Mesenchymal stem cell (in vitro differentiated cells and primary cell): ENCODE measurements at regions not wholly inside any gene's neighbourhood (a gene's known extent, or its start where the extent isn't known, plus 50 kb on each side); places are given as distances from the start of the nearest gene placed in this dataset.

ENCODE experiments used
- DNase-seq: peaks from one replicate; pipeline ENCODE4 v3.0.0-alpha.2; 2013
- H2AFZ ChIP-seq: one replicate; pipeline ENCODE4 v1.6.1; 2013; ENCODE audit warnings: low read depth, mild to moderate bottlenecking, control low read depth, inconsistent platforms, low read length, moderate library complexity
- H2AK5ac ChIP-seq: 2 replicates; pipeline ENCODE4 v1.6.1; 2013; ENCODE audit warnings: low read length, moderate library complexity, mild to moderate bottlenecking, inconsistent platforms; ENCODE audit not compliant: severe bottlenecking
- H2BK120ac ChIP-seq: one replicate; pipeline ENCODE4 v1.6.1; 2013; ENCODE audit warnings: low read depth, mild to moderate bottlenecking, inconsistent platforms, low read length, moderate library complexity
- H2BK12ac ChIP-seq, 2 experiments: one replicate each; pipeline ENCODE4 v1.6.1; 2013; ENCODE audit warnings: inconsistent platforms in 2 of 2, low read length in 2 of 2, mild to moderate bottlenecking in 2 of 2, moderate library complexity in 2 of 2, control low read depth in 1 of 2
- H2BK15ac ChIP-seq: one replicate; pipeline ENCODE4 v1.6.1; 2013; ENCODE audit warnings: mild to moderate bottlenecking, low read depth, inconsistent platforms; ENCODE audit not compliant: poor library complexity, severe bottlenecking
- H2BK5ac ChIP-seq: 2 replicates; pipeline ENCODE4 v1.6.1; 2013; ENCODE audit warnings: low read depth, mild to moderate bottlenecking, low read length, control low read depth, inconsistent platforms; ENCODE audit not compliant: poor library complexity, severe bottlenecking
- H3K14ac ChIP-seq, 2 experiments: one replicate each; pipeline ENCODE4 v1.6.1; 2013; ENCODE audit warnings: inconsistent platforms in 2 of 2, low read length in 2 of 2, control low read depth in 1 of 2, mild to moderate bottlenecking in 1 of 2, moderate library complexity in 1 of 2
- H3K18ac ChIP-seq, 2 experiments: one replicate each; pipeline ENCODE4 v1.6.1; 2013; ENCODE audit warnings: inconsistent platforms in 2 of 2, low read length in 2 of 2, control low read depth in 1 of 2, low read depth in 1 of 2, mild to moderate bottlenecking in 1 of 2
- H3K23ac ChIP-seq, 2 experiments: one replicate each; pipeline ENCODE4 v1.6.1; 2013; ENCODE audit warnings: inconsistent platforms in 2 of 2, low read length in 2 of 2, mild to moderate bottlenecking in 2 of 2, moderate library complexity in 2 of 2, control low read depth in 1 of 2
- H3K27ac ChIP-seq: 2 replicates; pipeline ENCODE4 v1.5.1; 2013; ENCODE audit warnings: mild to moderate bottlenecking, moderate library complexity, low read length, control low read depth, inconsistent platforms; ENCODE audit not compliant: poor library complexity, severe bottlenecking
- H3K27me3 ChIP-seq, 2 experiments: 2 replicates each; pipeline versions ENCODE4 v1.6.1 to v1.7.0; 2013; ENCODE audit warnings: low read length in 2 of 2, mild to moderate bottlenecking in 2 of 2, moderate library complexity in 2 of 2, control low read depth in 1 of 2, inconsistent platforms in 1 of 2; ENCODE audit not compliant: control insufficient read depth in 1 of 2, insufficient read depth in 1 of 2
- H3K36me3 ChIP-seq, 2 experiments: 2 replicates each; pipeline versions ENCODE4 v1.6.1 to v1.7.0; 2013; ENCODE audit warnings: low read length in 2 of 2, control low read depth in 1 of 2, inconsistent platforms in 1 of 2, low read depth in 1 of 2, mild to moderate bottlenecking in 1 of 2; ENCODE audit not compliant: insufficient read depth in 2 of 2, control insufficient read depth in 1 of 2
- H3K4ac ChIP-seq, 2 experiments: one replicate each; pipeline ENCODE4 v1.6.1; 2013; ENCODE audit warnings: inconsistent platforms in 2 of 2, low read length in 2 of 2, mild to moderate bottlenecking in 2 of 2, moderate library complexity in 2 of 2, control low read depth in 1 of 2, low read depth in 1 of 2
- H3K4me1 ChIP-seq: 2 replicates; pipeline ENCODE4 v1.6.1; 2013; ENCODE audit warnings: low read depth, low read length, control low read depth; ENCODE audit not compliant: control insufficient read depth, insufficient read depth
- H3K4me2 ChIP-seq: 2 replicates; pipeline ENCODE4 v1.6.1; 2013; ENCODE audit warnings: low read length, mild to moderate bottlenecking, inconsistent platforms; ENCODE audit not compliant: poor library complexity, severe bottlenecking
- H3K4me3 ChIP-seq, 2 experiments: 2 replicates each; pipeline versions ENCODE4 v1.5.1 to v1.7.0; 2013; ENCODE audit warnings: low read length in 2 of 2, mild to moderate bottlenecking in 2 of 2, control low read depth in 1 of 2, low read depth in 1 of 2; ENCODE audit not compliant: insufficient read depth in 1 of 2
- H3K79me1 ChIP-seq: replicated peaks from 2 replicates; pipeline ENCODE4 v1.6.1; 2013; ENCODE audit warnings: mild to moderate bottlenecking, control low read depth, low read length, inconsistent platforms; ENCODE audit not compliant: poor library complexity, severe bottlenecking
- H3K9ac ChIP-seq: 2 replicates; pipeline ENCODE4 v1.7.0; 2013; ENCODE audit warnings: mild to moderate bottlenecking, low read length, moderate library complexity
- H3K9me3 ChIP-seq: 2 replicates; pipeline ENCODE4 v1.7.0; 2013; ENCODE audit warnings: mild to moderate bottlenecking, low read length; ENCODE audit not compliant: control insufficient read depth
- H4K8ac ChIP-seq: one replicate; pipeline ENCODE4 v1.6.1; 2013; ENCODE audit warnings: inconsistent platforms, mild to moderate bottlenecking, low read length, moderate library complexity
- H4K91ac ChIP-seq: one replicate; pipeline ENCODE4 v1.6.1; 2013; ENCODE audit warnings: mild to moderate bottlenecking, low read length, inconsistent platforms
- WGBS: methylation state at CpG from one replicate; pipeline ENCODE4 v1.1.7; 2013; ENCODE audit warnings: mixed read lengths; 5-methylcytosine and 5-hydroxymethylcytosine counted together

- H3K18ac ChIP-seq, result no peak overlapping the region
- no peak overlapping the region for H2BK5ac ChIP-seq
- 90% methylated on average over 8 of the region's 8 CpGs for WGBS
- H3K79me1 ChIP-seq, result no peaks in the 10 kb centered on the region
- H3K27ac ChIP-seq, result no peak overlapping the region
- H3K36me3 ChIP-seq, result no peaks in the 10 kb centered on the region
- H3K4me2 ChIP-seq, result no peak overlapping the region
- no peak overlapping the region for H3K14ac ChIP-seq
- no peak for DNase-seq
- H3K27me3 ChIP-seq, result no peaks in the 10 kb centered on the region
- no peak overlapping the region for H2AFZ ChIP-seq
- H3K9ac ChIP-seq, result no peak overlapping the region
- H3K9me3 ChIP-seq, result no peaks in the 10 kb centered on the region
- H4K8ac ChIP-seq, result no peak overlapping the region
- H3K4me3 ChIP-seq, result no peak overlapping the region
- H2BK120ac ChIP-seq, result no peak overlapping the region
- no peaks in the 10 kb centered on the region for H3K4me1 ChIP-seq
- no peak overlapping the region for H2BK12ac ChIP-seq
- H2BK15ac ChIP-seq, result no peak overlapping the region
- no peak overlapping the region for H3K4ac ChIP-seq
- no peak overlapping the region for H4K91ac ChIP-seq
- no peak overlapping the region for H2AK5ac ChIP-seq
- H3K23ac ChIP-seq, result no peak overlapping the region
These were observed 82.5 kb upstream of the UBAC2 start for GRCh38 chr13:99118179-99118578.

- no peak overlapping the region for H2BK15ac ChIP-seq
- H3K14ac ChIP-seq, result no peak overlapping the region
- H3K79me1 ChIP-seq, result no peaks in the 10 kb centered on the region
- H3K9ac ChIP-seq, result no peak overlapping the region
- WGBS, result 78% methylated on average over 5 of the region's 7 CpGs
- no peak overlapping the region for H2AK5ac ChIP-seq
- no peak overlapping the region for H2AFZ ChIP-seq
- no peak overlapping the region for H3K4ac ChIP-seq
- no peak overlapping the region for H2BK12ac ChIP-seq
- no peak overlapping the region for H4K8ac ChIP-seq
- H3K23ac ChIP-seq, result no peak overlapping the region
- no peaks in the 10 kb centered on the region for H3K36me3 ChIP-seq
- peaks cover 3% of the 10 kb centered on the region for H3K4me1 ChIP-seq
- no peak overlapping the region for H3K27ac ChIP-seq
- H2BK120ac ChIP-seq, result no peak overlapping the region
- no peak overlapping the region for H3K18ac ChIP-seq
- no peak overlapping the region for H2BK5ac ChIP-seq
- H3K9me3 ChIP-seq, result no peaks in the 10 kb centered on the region
- H3K4me2 ChIP-seq, result no peak overlapping the region
- no peak overlapping the region for H3K4me3 ChIP-seq
- no peak overlapping the region for H4K91ac ChIP-seq
- H3K27me3 ChIP-seq, result no peaks in the 10 kb centered on the region
- DNase-seq, result no peak
These were observed 81.0 kb upstream of the UBAC2 start for GRCh38 chr13:99119656-99120055.

- H3K4ac ChIP-seq, result no peak overlapping the region
- H2AFZ ChIP-seq, result no peak overlapping the region
- no peak overlapping the region for H4K91ac ChIP-seq
- no peak overlapping the region for H3K18ac ChIP-seq
- H3K4me3 ChIP-seq, result no peak overlapping the region
- no peaks in the 10 kb centered on the region for H3K27me3 ChIP-seq
- H3K9ac ChIP-seq, result no peak overlapping the region
- H2BK12ac ChIP-seq, result no peak overlapping the region
- H3K79me1 ChIP-seq, result no peaks in the 10 kb centered on the region
- peaks cover 6% of the 10 kb centered on the region for H3K4me1 ChIP-seq
- no peak overlapping the region for H3K4me2 ChIP-seq
- no peak overlapping the region for H3K14ac ChIP-seq
- DNase-seq, result no peak
- no peaks in the 10 kb centered on the region for H3K9me3 ChIP-seq
- no peak overlapping the region for H3K27ac ChIP-seq
- WGBS, result no CpG with 5 or more reads among the region's 1 CpG
- no peak overlapping the region for H4K8ac ChIP-seq
- no peaks in the 10 kb centered on the region for H3K36me3 ChIP-seq
- H2AK5ac ChIP-seq, result no peak overlapping the region
- H2BK5ac ChIP-seq, result no peak overlapping the region
- H2BK120ac ChIP-seq, result no peak overlapping the region
- H2BK15ac ChIP-seq, result no peak overlapping the region
- no peak overlapping the region for H3K23ac ChIP-seq
These were observed 79.9 kb upstream of the UBAC2 start for GRCh38 chr13:99120751-99121150.

DNA sequence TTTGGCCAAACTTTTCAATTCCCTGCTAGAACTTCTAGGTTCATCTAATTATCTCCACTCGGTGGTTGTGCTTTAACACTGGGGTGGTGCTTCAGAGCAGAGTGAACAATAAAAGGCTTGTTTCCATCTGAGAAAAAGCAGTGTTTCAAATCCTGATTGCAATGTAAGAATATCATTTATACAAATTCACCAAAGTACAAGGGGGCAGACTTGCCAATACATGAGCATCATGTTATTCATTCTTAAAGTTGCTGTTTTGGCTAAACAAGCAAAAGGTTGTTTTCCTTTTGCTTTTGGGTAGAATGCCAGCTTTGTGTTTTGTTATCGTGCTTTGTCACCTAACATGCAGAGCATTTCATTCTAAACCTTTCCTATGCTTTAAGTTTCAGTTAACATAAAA lies 78.5 kb upstream of the UBAC2 start:
- H3K4me3 ChIP-seq, result no peak overlapping the region
- H2BK120ac ChIP-seq, result no peak overlapping the region
- H2BK5ac ChIP-seq, result no peak overlapping the region
- H2BK15ac ChIP-seq, result no peak overlapping the region
- no peak overlapping the region for H3K18ac ChIP-seq
- no peaks in the 10 kb centered on the region for H3K36me3 ChIP-seq
- H2AFZ ChIP-seq, result no peak overlapping the region
- no peak overlapping the region for H3K9ac ChIP-seq
- H3K14ac ChIP-seq, result no peak overlapping the region
- no peak overlapping the region for H4K8ac ChIP-seq
- no peak overlapping the region for H2BK12ac ChIP-seq
- H3K23ac ChIP-seq, result no peak overlapping the region
- H3K27me3 ChIP-seq, result no peaks in the 10 kb centered on the region
- peaks cover 6% of the 10 kb centered on the region for H3K4me1 ChIP-seq
- H4K91ac ChIP-seq, result no peak overlapping the region
- no peaks in the 10 kb centered on the region for H3K9me3 ChIP-seq
- H3K4ac ChIP-seq, result no peak overlapping the region
- DNase-seq, result no peak
- H3K79me1 ChIP-seq, result no peaks in the 10 kb centered on the region
- no peak overlapping the region for H3K27ac ChIP-seq
- 100% methylated on average over 1 of the region's 2 CpGs for WGBS
- no peak overlapping the region for H2AK5ac ChIP-seq
- H3K4me2 ChIP-seq, result no peak overlapping the region
